ENCODE measurements at regions not wholly inside any gene's neighbourhood (a gene's known extent, or its start where the extent isn't known, plus 50 kb on each side); places are given as distances from the start of the nearest gene placed in this dataset.

DNA sequence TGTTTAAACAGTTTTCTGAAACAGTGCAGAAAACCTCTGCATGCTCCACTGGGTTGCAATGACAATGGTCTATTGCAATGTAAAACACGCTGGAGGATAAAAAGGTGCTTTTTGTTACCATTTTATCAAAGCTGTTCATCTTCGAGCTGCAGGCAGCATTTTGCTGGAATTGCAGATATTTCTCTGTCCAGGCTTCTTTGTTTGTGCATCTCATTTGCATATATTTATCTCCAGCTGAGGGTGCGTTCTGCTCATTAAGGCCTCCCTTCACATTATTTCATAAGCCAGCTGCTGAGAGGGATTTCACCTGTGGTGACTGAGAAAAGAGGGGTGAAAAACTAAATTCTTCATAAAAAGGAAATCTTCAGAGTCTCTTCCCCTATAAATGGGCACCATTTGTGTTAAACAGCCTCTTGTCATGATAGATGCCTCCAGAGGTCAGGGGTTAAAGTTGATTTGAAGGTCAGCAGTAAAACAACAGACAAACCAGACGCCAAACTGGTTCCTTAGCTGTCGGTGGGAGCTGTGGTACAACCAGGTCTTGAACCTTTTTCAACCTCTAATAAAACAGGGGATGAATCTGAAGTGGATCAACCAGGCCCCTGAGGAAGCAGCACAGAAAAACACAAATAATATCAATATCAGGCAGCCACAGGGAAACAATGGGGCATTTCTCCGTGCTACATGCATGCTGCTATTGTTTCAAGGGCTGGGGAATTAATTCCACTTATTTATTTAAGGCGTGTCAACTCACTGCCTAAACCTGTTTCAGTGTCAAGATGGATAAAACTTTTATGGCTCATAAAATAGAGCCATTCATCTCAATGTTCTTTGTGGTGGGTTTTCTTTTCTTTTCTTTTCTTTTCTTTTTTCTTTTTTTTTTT lies 265.1 kb downstream of the MEIS1 start:
- DNase-seq = no peak

GRCh38 chr2:66700677-66701066 lies 265.7 kb downstream of the MEIS1 start:
- Histone ChIP-seq H3K27ac (no peak overlapping the region), H3K27me3 (replicated peaks) (no peaks in the 10 kb centered on the region), H3K4me3 (ENCODE audit: low read depth, low read length) (no peak overlapping the region), H3K36me3 (replicated peaks) (no peaks in the 10 kb centered on the region)
- DNase-seq = no peak
- TF ChIP-seq CTCF (IDR thresholded peaks at IDR 0.05; ENCODE audit: low read depth, low read length, missing control alignments) = no peak
- in situ Hi-C loops (cut with HindIII; ENCODE audit: low pct_ligation_motif_present, low sequenced_read_pairs) = no loop called here

More for the DNA sequence above, 265.1 kb downstream of the MEIS1 start:
- no peak for TF ChIP-seq CTCF (IDR thresholded peaks at IDR 0.05; ENCODE audit: low read depth, low read length, missing control alignments)
- Histone ChIP-seq H3K36me3 (replicated peaks) (no peaks in the 10 kb centered on the region), H3K4me3 (ENCODE audit: low read depth, low read length) (no peak overlapping the region), H3K27ac (no peak overlapping the region), H3K27me3 (replicated peaks) (no peaks in the 10 kb centered on the region)
- in situ Hi-C loops (cut with HindIII; ENCODE audit: low pct_ligation_motif_present, low sequenced_read_pairs) = no loop called here

DNA sequence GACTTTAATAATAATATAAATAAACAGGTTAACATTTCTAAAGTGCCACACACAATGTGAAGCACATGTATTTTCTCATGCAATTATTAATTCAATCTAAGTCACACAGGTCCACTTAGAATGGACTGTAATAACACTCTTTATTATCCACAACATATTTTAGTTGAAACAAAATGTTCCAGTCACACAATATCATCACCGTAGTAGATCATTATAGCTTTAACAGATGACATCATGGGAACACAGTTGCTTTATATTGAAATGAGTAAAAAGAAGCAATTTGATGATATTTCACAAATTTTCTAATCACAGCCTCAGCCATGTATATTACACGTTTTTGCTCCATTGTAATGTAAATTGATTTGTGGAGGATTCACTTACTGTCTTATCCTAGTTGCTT lies 266.3 kb downstream of the MEIS1 start:
- Histone ChIP-seq H3K27me3 (replicated peaks) (no peaks in the 10 kb centered on the region), H3K36me3 (replicated peaks) (no peaks in the 10 kb centered on the region), H3K4me3 (ENCODE audit: low read depth, low read length) (no peak overlapping the region), H3K27ac (no peak overlapping the region)
- DNase-seq = no peak
- in situ Hi-C loops (cut with HindIII; ENCODE audit: low pct_ligation_motif_present, low sequenced_read_pairs) = no loop called here
- TF ChIP-seq CTCF (IDR thresholded peaks at IDR 0.05; ENCODE audit: low read depth, low read length, missing control alignments) = no peak

GRCh38 chr2:66701656-66702055 lies 266.7 kb downstream of the MEIS1 start:
- no peak for DNase-seq

DNA sequence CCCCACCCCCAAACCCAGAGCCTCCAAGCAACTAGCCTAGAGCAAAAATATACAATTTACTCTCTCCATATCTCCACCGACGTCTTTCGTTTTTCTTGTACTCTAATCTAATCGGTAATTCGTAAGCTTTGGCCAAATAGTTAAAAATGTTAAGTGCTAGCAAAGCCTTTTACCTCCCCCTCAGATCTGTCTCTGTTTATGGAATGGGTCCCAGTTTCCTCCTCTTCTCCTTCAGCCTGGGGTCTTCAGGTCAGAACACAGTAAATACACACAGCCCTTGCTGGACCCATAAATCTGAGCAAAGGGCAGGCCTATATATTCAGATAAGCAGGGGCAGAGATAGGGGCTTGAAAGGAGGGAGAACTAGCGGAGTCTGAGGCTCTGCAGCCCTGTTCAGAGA lies 267.4 kb downstream of the MEIS1 start:
- no peak overlapping the region for H3K27ac ChIP-seq
- no peak for TF ChIP-seq CTCF (IDR thresholded peaks at IDR 0.05; ENCODE audit: low read depth, low read length, missing control alignments)
- no peak for DNase-seq
- H3K27me3 ChIP-seq (replicated peaks) = no peaks in the 10 kb centered on the region
- no peaks in the 10 kb centered on the region for H3K36me3 ChIP-seq (replicated peaks)
- H3K4me3 ChIP-seq (ENCODE audit: low read depth, low read length) = no peak overlapping the region
- in situ Hi-C loops (cut with HindIII; ENCODE audit: low pct_ligation_motif_present, low sequenced_read_pairs) = no loop called here

More at GRCh38 chr2:66701656-66702055, 266.7 kb downstream of the MEIS1 start:
- no peak overlapping the region for H3K27ac ChIP-seq
- H3K36me3 ChIP-seq (replicated peaks) = no peaks in the 10 kb centered on the region
- no peak overlapping the region for H3K4me3 ChIP-seq (ENCODE audit: low read depth, low read length)
- no peak for TF ChIP-seq CTCF (IDR thresholded peaks at IDR 0.05; ENCODE audit: low read depth, low read length, missing control alignments)
- H3K27me3 ChIP-seq (replicated peaks) = no peaks in the 10 kb centered on the region
- in situ Hi-C loops (cut with HindIII; ENCODE audit: low pct_ligation_motif_present, low sequenced_read_pairs) = no loop called here
